ENCODE measurements at regions not wholly inside any gene's neighbourhood (a gene's known extent, or its start where the extent isn't known, plus 50 kb on each side); places are given as distances from the start of the nearest gene placed in this dataset.

GRCh38 chr16:60681043-60681442 is 1355.2 kb downstream of the CDH8 start:
- no peak for TF ChIP-seq CTCF (IDR thresholded peaks at IDR 0.05; ENCODE audit: low read depth, low read length)
- Histone ChIP-seq H3K27me3 (no peaks in the 10 kb centered on the region), H3K9me3 (ENCODE audit: low read depth) (no peaks in the 10 kb centered on the region), H3K36me3 (no peaks in the 10 kb centered on the region), H3K4me1 (ENCODE audit: low read depth) (no peaks in the 10 kb centered on the region), H3K4me3 (no peak overlapping the region), H3K27ac (no peak overlapping the region)
- DNase-seq (ENCODE audit: low read depth in 1 of 2, low spot score in 1 of 2), result no peak

- H3K4me1 ChIP-seq (ENCODE audit: low read depth), result peaks cover 13% of the 10 kb centered on the region
- H3K27me3 ChIP-seq, result no peaks in the 10 kb centered on the region
- no peaks in the 10 kb centered on the region for H3K36me3 ChIP-seq
- H3K4me3 ChIP-seq, result no peak overlapping the region
- H3K27ac ChIP-seq, result no peak overlapping the region
- no peak for DNase-seq (ENCODE audit: low read depth in 1 of 2, low spot score in 1 of 2)
- TF ChIP-seq CTCF (IDR thresholded peaks at IDR 0.05; ENCODE audit: low read depth, low read length), result no peak
- no peaks in the 10 kb centered on the region for H3K9me3 ChIP-seq (ENCODE audit: low read depth)
Measured at GRCh38 chr16:60675022-60675421, 1361.2 kb downstream of the CDH8 start.

- H3K4me1 ChIP-seq (ENCODE audit: low read depth), result peaks cover 13% of the 10 kb centered on the region
- DNase-seq (ENCODE audit: low read depth in 1 of 2, low spot score in 1 of 2), result no peak
- H3K27me3 ChIP-seq, result no peaks in the 10 kb centered on the region
- no peak for TF ChIP-seq CTCF (IDR thresholded peaks at IDR 0.05; ENCODE audit: low read depth, low read length)
- H3K4me3 ChIP-seq, result no peak overlapping the region
- no peak overlapping the region for H3K27ac ChIP-seq
- H3K9me3 ChIP-seq (ENCODE audit: low read depth), result no peaks in the 10 kb centered on the region
- H3K36me3 ChIP-seq, result no peaks in the 10 kb centered on the region
Measured at GRCh38 chr16:60674241-60674640, 1362.0 kb downstream of the CDH8 start.

- Histone ChIP-seq H3K27ac (no peak overlapping the region), H3K4me1 (ENCODE audit: low read depth) (no peaks in the 10 kb centered on the region), H3K36me3 (no peaks in the 10 kb centered on the region), H3K4me3 (no peak overlapping the region), H3K9me3 (ENCODE audit: low read depth) (no peaks in the 10 kb centered on the region), H3K27me3 (no peaks in the 10 kb centered on the region)
- DNase-seq (ENCODE audit: low read depth in 1 of 2, low spot score in 1 of 2), result no peak
- TF ChIP-seq CTCF (IDR thresholded peaks at IDR 0.05; ENCODE audit: low read depth, low read length), result no peak
Measured at GRCh38 chr16:60655514-60656153, 1380.6 kb downstream of the CDH8 start.

GRCh38 chr16:60651346-60651745 is 1384.9 kb downstream of the CDH8 start:
- no peaks in the 10 kb centered on the region for H3K27me3 ChIP-seq
- no peak overlapping the region for H3K27ac ChIP-seq
- H3K4me1 ChIP-seq (ENCODE audit: low read depth), result no peaks in the 10 kb centered on the region
- TF ChIP-seq CTCF (IDR thresholded peaks at IDR 0.05; ENCODE audit: low read depth, low read length), result no peak
- no peak for DNase-seq (ENCODE audit: low read depth in 1 of 2, low spot score in 1 of 2)
- H3K9me3 ChIP-seq (ENCODE audit: low read depth), result no peaks in the 10 kb centered on the region
- no peak overlapping the region for H3K4me3 ChIP-seq
- no peaks in the 10 kb centered on the region for H3K36me3 ChIP-seq

Measured in cardiac muscle cell (in vitro differentiated cells and primary cell).